ENCODE measurements at regions not wholly inside any gene's neighbourhood (a gene's known extent, or its start where the extent isn't known, plus 50 kb on each side); places are given as distances from the start of the nearest gene placed in this dataset.

DNA sequence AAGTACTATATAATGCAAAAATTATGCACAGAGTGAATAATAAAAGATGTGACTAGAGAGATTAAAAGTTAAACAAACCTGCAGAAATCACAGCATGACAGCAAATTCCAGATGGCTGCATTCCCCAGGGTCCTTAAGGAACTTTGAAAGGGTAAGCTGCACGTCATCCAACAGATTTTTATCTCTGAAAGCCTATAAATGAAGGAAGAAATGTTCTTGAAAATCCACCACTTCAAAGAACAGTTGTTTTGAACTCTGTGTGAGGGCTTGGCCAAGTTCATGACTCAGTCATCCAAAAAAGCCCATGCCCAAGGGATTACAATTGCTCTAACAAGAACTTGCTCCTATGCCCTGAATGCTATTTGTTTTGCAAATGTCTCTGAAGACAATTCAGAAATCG, 603.6 kb downstream of the PLOD2 start:
- no peak overlapping the region for H3K4me2 ChIP-seq (ENCODE audit: insufficient read depth, low read length)
- H3K9me3 ChIP-seq (ENCODE audit: low read depth, low read length): no peaks in the 10 kb centered on the region

GRCh38 chr3:145578471-145578870, 582.5 kb downstream of the PLOD2 start:
- Histone ChIP-seq H4K20me1 (ENCODE audit: insufficient read depth, low read length) (no peaks in the 10 kb centered on the region), H3K27me3 (ENCODE audit: insufficient read depth, low read length) (no peaks in the 10 kb centered on the region), H3K36me3 (ENCODE audit: insufficient read depth, low read length) (no peaks in the 10 kb centered on the region), H3K79me2 (ENCODE audit: insufficient read depth, low read length) (no peaks in the 10 kb centered on the region), H3K4me3 (ENCODE audit: insufficient read depth, low read length) (no peak overlapping the region), H3K27ac (ENCODE audit: low read depth, low read length) (no peak overlapping the region), H3K4me2 (ENCODE audit: insufficient read depth, low read length) (no peak overlapping the region), H2AFZ (ENCODE audit: low read length) (no peak overlapping the region), H3K9me3 (ENCODE audit: low read depth, low read length) (no peaks in the 10 kb centered on the region), H3K4me1 (ENCODE audit: insufficient read depth, low read length) (no peaks in the 10 kb centered on the region)
- no peak for TF ChIP-seq CTCF (IDR thresholded peaks at IDR 0.05; ENCODE audit: extremely low read depth, low read depth, low read length)
- DNase-seq (ENCODE audit: insufficient read length, low spot score, missing footprints): no peak

More for the DNA sequence above, 603.6 kb downstream of the PLOD2 start:
- Histone ChIP-seq H3K36me3 (ENCODE audit: insufficient read depth, low read length) (no peaks in the 10 kb centered on the region), H3K4me3 (ENCODE audit: insufficient read depth, low read length) (no peak overlapping the region), H4K20me1 (ENCODE audit: insufficient read depth, low read length) (no peaks in the 10 kb centered on the region), H3K27ac (ENCODE audit: low read depth, low read length) (no peak overlapping the region), H2AFZ (ENCODE audit: low read length) (no peak overlapping the region), H3K4me1 (ENCODE audit: insufficient read depth, low read length) (no peaks in the 10 kb centered on the region), H3K27me3 (ENCODE audit: insufficient read depth, low read length) (no peaks in the 10 kb centered on the region), H3K79me2 (ENCODE audit: insufficient read depth, low read length) (no peaks in the 10 kb centered on the region)
- no peak for DNase-seq (ENCODE audit: insufficient read length, low spot score, missing footprints)
- TF ChIP-seq CTCF (IDR thresholded peaks at IDR 0.05; ENCODE audit: extremely low read depth, low read depth, low read length): no peak

GRCh38 chr3:145581694-145582093, 579.3 kb downstream of the PLOD2 start:
- DNase-seq (ENCODE audit: insufficient read length, low spot score, missing footprints): no peak
- Histone ChIP-seq H3K4me3 (ENCODE audit: insufficient read depth, low read length) (no peak overlapping the region), H2AFZ (ENCODE audit: low read length) (no peak overlapping the region), H3K36me3 (ENCODE audit: insufficient read depth, low read length) (no peaks in the 10 kb centered on the region), H3K4me1 (ENCODE audit: insufficient read depth, low read length) (no peaks in the 10 kb centered on the region), H3K4me2 (ENCODE audit: insufficient read depth, low read length) (no peak overlapping the region), H4K20me1 (ENCODE audit: insufficient read depth, low read length) (no peaks in the 10 kb centered on the region), H3K27ac (ENCODE audit: low read depth, low read length) (no peak overlapping the region), H3K27me3 (ENCODE audit: insufficient read depth, low read length) (no peaks in the 10 kb centered on the region), H3K79me2 (ENCODE audit: insufficient read depth, low read length) (no peaks in the 10 kb centered on the region), H3K9me3 (ENCODE audit: low read depth, low read length) (no peaks in the 10 kb centered on the region)
- TF ChIP-seq CTCF (IDR thresholded peaks at IDR 0.05; ENCODE audit: extremely low read depth, low read depth, low read length): no peak

DNA sequence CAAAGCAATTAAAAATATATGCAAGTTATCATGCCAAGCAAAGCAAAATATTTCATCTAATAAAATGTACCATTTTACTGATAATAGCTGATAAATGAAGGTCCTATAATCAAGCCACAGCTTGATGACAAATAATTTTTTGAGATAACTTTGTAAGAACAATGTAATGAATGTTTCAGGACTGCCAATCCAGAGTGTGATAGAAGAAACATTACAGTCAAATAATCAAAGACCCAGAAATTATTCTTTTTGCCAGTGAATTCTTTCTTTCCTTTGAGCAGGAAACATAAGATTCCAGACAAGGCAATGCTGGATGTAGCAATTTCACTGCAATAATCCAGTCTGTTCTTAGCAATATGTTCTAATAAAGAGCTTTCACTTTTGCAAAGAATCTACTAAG, 556.1 kb downstream of the PLOD2 start:
- Histone ChIP-seq H4K20me1 (ENCODE audit: insufficient read depth, low read length) (no peaks in the 10 kb centered on the region), H3K79me2 (ENCODE audit: insufficient read depth, low read length) (no peaks in the 10 kb centered on the region), H3K4me3 (ENCODE audit: insufficient read depth, low read length) (no peak overlapping the region), H3K4me2 (ENCODE audit: insufficient read depth, low read length) (no peak overlapping the region), H3K4me1 (ENCODE audit: insufficient read depth, low read length) (no peaks in the 10 kb centered on the region), H3K36me3 (ENCODE audit: insufficient read depth, low read length) (no peaks in the 10 kb centered on the region), H2AFZ (ENCODE audit: low read length) (no peak overlapping the region), H3K27me3 (ENCODE audit: insufficient read depth, low read length) (no peaks in the 10 kb centered on the region), H3K27ac (ENCODE audit: low read depth, low read length) (no peak overlapping the region), H3K9me3 (ENCODE audit: low read depth, low read length) (no peaks in the 10 kb centered on the region)
- DNase-seq (ENCODE audit: insufficient read length, low spot score, missing footprints): no peak
- no peak for TF ChIP-seq CTCF (IDR thresholded peaks at IDR 0.05; ENCODE audit: extremely low read depth, low read depth, low read length)

Measured in osteoblast (primary cell).